CD14-positive monocyte (primary cell): ENCODE measurements at regions not wholly inside any gene's neighbourhood (a gene's known extent, or its start where the extent isn't known, plus 50 kb on each side); places are given as distances from the start of the nearest gene placed in this dataset.

Experiments
- DNase-seq, 3 donors: peaks; one replicate each; pipeline ENCODE4 v3.0.0-alpha.2; 2011 to 2022
- H2AFZ ChIP-seq: 2 replicates; pipeline ENCODE4 v1.6.0; 2012; ENCODE audit warnings: mild to moderate bottlenecking, low read depth, low read length, inconsistent platforms; ENCODE audit not compliant: insufficient read depth, poor library complexity, severe bottlenecking
- H3K27ac ChIP-seq, 2 donors: 1 replicate in 1 of 2; 2 replicates in 1 of 2; pipeline ENCODE4 v1.5.1; 2012 to 2013; ENCODE audit warnings: low read length in 2 of 2, control low read depth in 1 of 2, inconsistent platforms in 1 of 2, low read depth in 1 of 2, mild to moderate bottlenecking in 1 of 2
- H3K27me3 ChIP-seq, 2 donors: one replicate each; pipeline versions ENCODE4 v1.6.0 to v1.6.1; 2011 to 2013; ENCODE audit warnings: low read length in 2 of 2; ENCODE audit not compliant: control insufficient read depth in 2 of 2, insufficient read depth in 2 of 2
- H3K36me3 ChIP-seq, 2 donors: replicated peaks in 1 of 2; 1 replicate in 1 of 2; 2 replicates in 1 of 2; pipeline versions ENCODE4 v1.5.1 to v1.6.1; 2012 to 2013; ENCODE audit warnings: low read length in 2 of 2, control low read depth in 1 of 2, inconsistent platforms in 1 of 2, mild to moderate bottlenecking in 1 of 2; ENCODE audit not compliant: insufficient read depth in 2 of 2, control insufficient read depth in 1 of 2
- H3K4me1 ChIP-seq, 2 donors: 1 replicate in 1 of 2; 2 replicates in 1 of 2; pipeline versions ENCODE4 v1.5.1 to v1.6.1; 2012 to 2013; ENCODE audit warnings: low read length in 2 of 2, control low read depth in 1 of 2, inconsistent platforms in 1 of 2, mild to moderate bottlenecking in 1 of 2, moderate library complexity in 1 of 2; ENCODE audit not compliant: insufficient read depth in 2 of 2, control insufficient read depth in 1 of 2
- H3K4me2 ChIP-seq: replicated peaks from 2 replicates; pipeline ENCODE3; 2012; ENCODE audit warnings: low read length, moderate library complexity, mild to moderate bottlenecking; ENCODE audit not compliant: poor library complexity, severe bottlenecking; ENCODE audit errors: extremely low read depth
- H3K4me3 ChIP-seq, 3 experiments: fragments of 200-600 bp in 1 of 3; sonication (generic) in 1 of 3; replicated peaks in 1 of 3; 1 replicate in 2 of 3; 2 replicates in 1 of 3; pipeline ENCODE4 v1.5.1; 2011 to 2013; ENCODE audit warnings: low read length in 3 of 3, mild to moderate bottlenecking in 3 of 3, control low read depth in 2 of 3, low read depth in 2 of 3, inconsistent platforms in 1 of 3, moderate library complexity in 1 of 3
- H3K79me2 ChIP-seq: 2 replicates; pipeline ENCODE4 v1.6.0; 2012; ENCODE audit warnings: mild to moderate bottlenecking, control low read depth, inconsistent platforms, low read length, moderate library complexity; ENCODE audit not compliant: insufficient read depth
- H3K9ac ChIP-seq: 2 replicates; pipeline ENCODE4 v1.6.0; 2017; ENCODE audit warnings: low read length, mild to moderate bottlenecking; ENCODE audit not compliant: insufficient read depth, poor library complexity, severe bottlenecking
- H3K9me3 ChIP-seq, 2 donors: replicated peaks in 1 of 2; 1 replicate in 1 of 2; 2 replicates in 1 of 2; pipeline versions ENCODE4 v1.5.1 to v1.6.1; 2012 to 2013; ENCODE audit warnings: low read length in 2 of 2, control low read depth in 1 of 2; ENCODE audit not compliant: control insufficient read depth in 1 of 2, insufficient read depth in 1 of 2
- H4K20me1 ChIP-seq: 2 replicates; pipeline ENCODE4 v1.6.0; 2012; ENCODE audit warnings: mild to moderate bottlenecking, low read length, control low read depth, moderate library complexity; ENCODE audit not compliant: insufficient read depth
- H3K27ac Mint-ChIP-seq, 7 donors: one replicate each; pipeline ENCODE4 v1.8.0; 2020; ENCODE audit warnings: mild to moderate bottlenecking in 7 of 7, mixed read lengths in 7 of 7, moderate library complexity in 6 of 7, inconsistent platforms in 2 of 7
- H3K27me3 Mint-ChIP-seq, 3 donors: one replicate each; pipeline ENCODE4 v1.8.0; 2021 to 2022; ENCODE audit warnings: low read depth in 3 of 3, mild to moderate bottlenecking in 3 of 3, mixed read lengths in 3 of 3, moderate library complexity in 3 of 3, inconsistent platforms in 1 of 3
- H3K36me3 Mint-ChIP-seq, 2 donors: one replicate each; pipeline ENCODE4 v1.8.0; 2020; ENCODE audit warnings: mixed read lengths in 2 of 2, inconsistent platforms in 1 of 2, mild to moderate bottlenecking in 1 of 2
- H3K4me1 Mint-ChIP-seq: one replicate; pipeline ENCODE4 v1.8.0; 2020; ENCODE audit warnings: mild to moderate bottlenecking, mixed read lengths
- H3K4me3 Mint-ChIP-seq, 2 donors: one replicate each; pipeline ENCODE4 v1.8.0; 2020; ENCODE audit warnings: mild to moderate bottlenecking in 2 of 2, mixed read lengths in 2 of 2, moderate library complexity in 1 of 2
- H3K9me3 Mint-ChIP-seq, 7 donors: one replicate each; pipeline ENCODE4 v1.8.0; 2020 to 2022; ENCODE audit warnings: mixed read lengths in 7 of 7, mild to moderate bottlenecking in 6 of 7, moderate library complexity in 6 of 7, inconsistent platforms in 2 of 7
- WGBS: methylation state at CpG from one replicate; pipeline ENCODE4 v1.1.5; 2013; ENCODE audit warnings: missing lambda C conversion rate; ENCODE audit not compliant: insufficient coverage; 5-methylcytosine and 5-hydroxymethylcytosine counted together
- intact Hi-C, 2 donors: fragments of 100-400 bp; cut with micrococcal nuclease; formaldehyde crosslinking; loops; one replicate each; pipeline versions ENCODE4 v1.15.0 to v1.15.1; 2023
- TF ChIP-seq, protein P1 (sequence below): fragments of 200-600 bp; IDR thresholded peaks from one replicate; pipeline ENCODE4 v1.8.0; 2022; ENCODE audit warnings: antibody characterized with exemption, mild to moderate bottlenecking

DNA sequence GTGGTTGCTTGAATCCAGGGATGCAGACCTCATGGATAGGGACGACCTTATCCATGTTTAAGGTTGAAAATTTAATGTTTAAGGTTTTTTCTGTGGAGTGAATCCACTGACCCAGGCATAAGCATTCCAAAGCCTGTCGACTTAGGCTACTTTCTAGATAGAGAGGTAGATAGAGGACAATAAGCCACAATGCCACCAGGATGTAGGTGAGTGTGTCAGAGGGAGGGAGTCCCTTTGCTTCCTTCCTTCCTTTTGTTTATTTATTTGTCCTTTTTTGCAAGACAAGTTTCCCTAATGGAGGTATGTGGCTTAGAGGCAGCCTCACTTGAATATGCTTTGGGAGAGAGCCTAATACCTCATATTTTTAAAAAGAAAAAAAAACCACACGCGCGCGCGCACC lies 834.2 kb upstream of the SOX9 start:
- no peaks in the 10 kb centered on the region for H3K79me2 ChIP-seq
- TF ChIP-seq, protein P1, sequence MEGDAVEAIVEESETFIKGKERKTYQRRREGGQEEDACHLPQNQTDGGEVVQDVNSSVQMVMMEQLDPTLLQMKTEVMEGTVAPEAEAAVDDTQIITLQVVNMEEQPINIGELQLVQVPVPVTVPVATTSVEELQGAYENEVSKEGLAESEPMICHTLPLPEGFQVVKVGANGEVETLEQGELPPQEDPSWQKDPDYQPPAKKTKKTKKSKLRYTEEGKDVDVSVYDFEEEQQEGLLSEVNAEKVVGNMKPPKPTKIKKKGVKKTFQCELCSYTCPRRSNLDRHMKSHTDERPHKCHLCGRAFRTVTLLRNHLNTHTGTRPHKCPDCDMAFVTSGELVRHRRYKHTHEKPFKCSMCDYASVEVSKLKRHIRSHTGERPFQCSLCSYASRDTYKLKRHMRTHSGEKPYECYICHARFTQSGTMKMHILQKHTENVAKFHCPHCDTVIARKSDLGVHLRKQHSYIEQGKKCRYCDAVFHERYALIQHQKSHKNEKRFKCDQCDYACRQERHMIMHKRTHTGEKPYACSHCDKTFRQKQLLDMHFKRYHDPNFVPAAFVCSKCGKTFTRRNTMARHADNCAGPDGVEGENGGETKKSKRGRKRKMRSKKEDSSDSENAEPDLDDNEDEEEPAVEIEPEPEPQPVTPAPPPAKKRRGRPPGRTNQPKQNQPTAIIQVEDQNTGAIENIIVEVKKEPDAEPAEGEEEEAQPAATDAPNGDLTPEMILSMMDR, result no peak
- DNase-seq, result no peak
- WGBS, result 32% methylated on average over 2 of the region's 7 CpGs
- H4K20me1 ChIP-seq, result no peaks in the 10 kb centered on the region
- H3K9me3 ChIP-seq, result peaks cover 2 to 4% of the 10 kb centered on the region in 2 donors
- Mint-ChIP-seq H3K27ac (no peak overlapping the region), H3K4me1 (no peaks in the 10 kb centered on the region), H3K36me3 (no peaks in the 10 kb centered on the region), H3K27me3 (no peaks in the 10 kb centered on the region), H3K9me3 (peaks cover 0 to 12% (median 2%) of the 10 kb centered on the region in 7 donors), H3K4me3 (no peak overlapping the region)
- H3K36me3 ChIP-seq, result no peaks in the 10 kb centered on the region
- H2AFZ ChIP-seq, result no peak overlapping the region
- H3K27me3 ChIP-seq, result no peaks in the 10 kb centered on the region
- H3K4me1 ChIP-seq, result no peaks in the 10 kb centered on the region
- no peak overlapping the region for H3K4me3 ChIP-seq
- intact Hi-C loops, result no loop called here
- no peak overlapping the region for H3K4me2 ChIP-seq
- no peak overlapping the region for H3K9ac ChIP-seq
- no peak overlapping the region for H3K27ac ChIP-seq

- H2AFZ ChIP-seq, result no peak overlapping the region
- no peak overlapping the region for H3K27ac Mint-ChIP-seq
- 25% methylated on average over 7 of the region's 17 CpGs for WGBS
Observed at GRCh38 chr17:71287071-71287823, 833.6 kb upstream of the SOX9 start.

More at GRCh38 chr17:71287071-71287823, 833.6 kb upstream of the SOX9 start:
- no peak overlapping the region for H3K9ac ChIP-seq
- no peaks in the 10 kb centered on the region for H3K79me2 ChIP-seq
- H3K36me3 ChIP-seq, result no peaks in the 10 kb centered on the region
- H3K4me1 ChIP-seq, result no peaks in the 10 kb centered on the region
- intact Hi-C loops, result no loop called here
- H3K4me3 ChIP-seq, result no peak overlapping the region
- no peak overlapping the region for H3K27ac ChIP-seq
- H4K20me1 ChIP-seq, result no peaks in the 10 kb centered on the region
- Mint-ChIP-seq H3K27me3 (no peaks in the 10 kb centered on the region), H3K36me3 (no peaks in the 10 kb centered on the region), H3K4me3 (no peak overlapping the region), H3K4me1 (no peaks in the 10 kb centered on the region), H3K9me3 (peaks cover 0 to 12% (median 2%) of the 10 kb centered on the region in 7 donors)
- no peak for DNase-seq
- peaks cover 2 to 4% of the 10 kb centered on the region in 2 donors for H3K9me3 ChIP-seq
- no peaks in the 10 kb centered on the region for H3K27me3 ChIP-seq
- no peak overlapping the region for H3K4me2 ChIP-seq
- TF ChIP-seq, protein P1, result no peak
